DMS53 treated with DMSO at 0.1 percent for 48 hours (cell line): ENCODE measurements at regions not wholly inside any gene's neighbourhood (a gene's known extent, or its start where the extent isn't known, plus 50 kb on each side); places are given as distances from the start of the nearest gene placed in this dataset.

ENCODE experiments used
- DNase-seq: peaks from one replicate; lab custom pipeline; 2025; ENCODE audit not compliant: unreplicated experiment; lab: John Stamatoyannopoulos, UW

DNA sequence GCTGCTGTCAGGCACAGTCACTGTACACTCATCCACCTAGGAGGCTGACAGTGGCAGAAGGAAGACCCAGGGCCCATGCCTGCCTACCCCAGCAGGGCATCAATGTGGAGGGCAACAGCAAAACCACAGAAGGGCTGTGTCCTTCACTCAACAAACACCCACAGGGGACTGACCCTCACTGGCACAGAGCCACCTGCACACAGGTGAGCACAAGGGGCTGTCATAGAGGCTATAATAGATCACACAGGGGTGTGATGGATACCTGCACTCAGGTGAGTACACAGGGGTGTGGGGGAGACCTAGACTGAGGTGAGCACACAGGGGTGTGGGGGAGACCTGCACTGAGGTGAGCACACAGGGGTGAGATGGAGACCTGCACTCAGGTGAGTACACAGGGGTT, 132.8 kb upstream of the TCERG1L start:
- DNase-seq = no peak

GRCh38 chr10:131444862-131445461, 133.4 kb upstream of the TCERG1L start:
- DNase-seq = no peak

GRCh38 chr10:131445623-131446022, 134.1 kb upstream of the TCERG1L start:
- no peak for DNase-seq

DNA sequence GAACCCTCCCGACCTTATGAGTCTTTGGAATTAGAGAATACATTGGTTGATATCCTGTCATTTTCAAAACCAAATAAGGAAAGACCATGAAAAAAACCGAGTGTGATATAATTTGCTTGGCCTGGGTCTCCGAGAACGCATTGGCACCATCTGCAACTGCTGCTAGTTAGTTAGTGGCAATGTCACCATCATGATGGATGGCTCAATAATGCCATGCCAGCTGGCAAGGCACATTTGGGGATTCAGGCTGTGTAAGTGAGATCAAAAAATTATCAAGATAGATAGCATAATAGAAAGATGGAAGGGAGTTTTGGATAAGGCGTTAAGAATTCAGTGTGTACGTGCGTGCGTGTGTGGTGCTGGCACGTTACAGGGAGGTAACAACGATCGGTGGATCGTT, 134.7 kb upstream of the TCERG1L start:
- no peak for DNase-seq

DNA sequence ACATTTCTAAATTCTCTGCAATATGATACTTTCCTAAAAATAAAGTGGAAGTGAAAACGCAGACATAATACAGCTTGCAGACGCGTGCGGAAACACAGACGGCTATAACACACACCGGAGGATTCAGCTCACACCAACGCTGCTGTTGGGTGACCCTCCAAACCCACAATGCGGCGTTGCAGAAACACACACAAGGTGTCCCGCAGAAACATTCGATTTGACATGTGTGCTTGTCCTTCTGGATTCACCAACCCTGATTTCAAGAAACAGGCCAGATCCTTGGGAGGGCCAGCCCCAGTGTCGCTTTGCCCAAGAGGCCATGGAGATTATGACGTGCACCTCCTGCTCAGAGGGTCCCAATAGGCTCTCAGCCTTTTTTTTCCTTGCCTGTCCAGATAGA, 136.7 kb upstream of the TCERG1L start:
- DNase-seq = no peak

GRCh38 chr10:131448883-131449282, 137.4 kb upstream of the TCERG1L start:
- no peak for DNase-seq

DNA sequence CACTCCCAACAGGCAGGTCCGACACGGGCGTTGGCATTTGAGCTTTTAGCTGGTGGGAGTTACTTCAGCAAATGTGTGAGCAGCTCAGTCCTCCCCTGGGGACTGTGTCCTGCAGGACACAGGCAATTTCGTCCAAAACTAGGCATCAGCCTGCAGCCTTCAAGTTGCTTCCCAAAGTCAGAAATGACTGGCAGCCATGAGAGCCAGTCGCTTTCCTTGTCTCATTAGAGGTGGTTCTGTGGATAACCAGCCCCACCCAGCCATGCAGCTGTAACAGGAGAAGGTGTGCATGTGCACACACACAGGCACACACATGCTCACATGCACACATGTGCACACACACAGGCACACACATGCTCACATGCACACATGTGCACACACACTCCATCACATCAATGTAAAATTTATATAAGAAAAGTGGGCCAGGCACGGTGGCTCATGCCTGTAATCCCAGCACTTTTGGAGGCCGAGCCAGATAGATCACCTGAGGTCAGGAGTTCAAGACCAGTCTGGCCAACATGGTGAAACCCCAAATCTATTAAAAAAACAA, 138.8 kb upstream of the TCERG1L start:
- DNase-seq = no peak

DNA sequence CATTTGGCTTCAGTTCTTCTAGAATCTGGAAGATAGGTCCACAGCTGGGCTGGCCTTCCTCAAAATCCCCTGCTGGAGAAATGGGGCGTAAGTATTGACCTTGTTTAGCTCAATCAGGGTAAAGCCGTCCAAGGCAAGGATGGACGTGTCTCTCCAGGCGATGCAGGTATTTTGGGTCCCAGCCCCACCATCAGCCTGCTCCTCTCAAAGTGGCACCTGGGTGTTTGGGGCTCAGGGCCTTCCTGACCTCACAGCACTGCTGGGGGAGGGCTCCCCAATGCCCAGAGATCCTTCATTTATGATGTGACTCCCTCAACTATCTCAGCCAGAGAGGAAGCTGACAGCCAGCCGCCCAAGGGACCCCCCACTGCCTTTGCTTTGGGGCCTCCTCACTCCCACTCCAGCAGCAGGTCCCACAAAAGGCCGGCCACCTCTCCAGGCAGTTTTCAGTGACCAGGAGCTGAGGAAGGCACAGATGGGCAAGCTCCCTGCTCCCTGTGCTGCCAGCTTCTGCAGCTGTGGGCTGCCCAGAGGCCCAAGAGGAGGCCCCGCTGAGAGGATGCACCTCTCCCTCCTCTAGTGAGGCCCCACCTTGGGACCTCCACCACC, 140.0 kb upstream of the TCERG1L start:
- DNase-seq = no peak

- DNase-seq = no peak
Measured at GRCh38 chr10:131452926-131453720, 141.6 kb upstream of the TCERG1L start.

DNA sequence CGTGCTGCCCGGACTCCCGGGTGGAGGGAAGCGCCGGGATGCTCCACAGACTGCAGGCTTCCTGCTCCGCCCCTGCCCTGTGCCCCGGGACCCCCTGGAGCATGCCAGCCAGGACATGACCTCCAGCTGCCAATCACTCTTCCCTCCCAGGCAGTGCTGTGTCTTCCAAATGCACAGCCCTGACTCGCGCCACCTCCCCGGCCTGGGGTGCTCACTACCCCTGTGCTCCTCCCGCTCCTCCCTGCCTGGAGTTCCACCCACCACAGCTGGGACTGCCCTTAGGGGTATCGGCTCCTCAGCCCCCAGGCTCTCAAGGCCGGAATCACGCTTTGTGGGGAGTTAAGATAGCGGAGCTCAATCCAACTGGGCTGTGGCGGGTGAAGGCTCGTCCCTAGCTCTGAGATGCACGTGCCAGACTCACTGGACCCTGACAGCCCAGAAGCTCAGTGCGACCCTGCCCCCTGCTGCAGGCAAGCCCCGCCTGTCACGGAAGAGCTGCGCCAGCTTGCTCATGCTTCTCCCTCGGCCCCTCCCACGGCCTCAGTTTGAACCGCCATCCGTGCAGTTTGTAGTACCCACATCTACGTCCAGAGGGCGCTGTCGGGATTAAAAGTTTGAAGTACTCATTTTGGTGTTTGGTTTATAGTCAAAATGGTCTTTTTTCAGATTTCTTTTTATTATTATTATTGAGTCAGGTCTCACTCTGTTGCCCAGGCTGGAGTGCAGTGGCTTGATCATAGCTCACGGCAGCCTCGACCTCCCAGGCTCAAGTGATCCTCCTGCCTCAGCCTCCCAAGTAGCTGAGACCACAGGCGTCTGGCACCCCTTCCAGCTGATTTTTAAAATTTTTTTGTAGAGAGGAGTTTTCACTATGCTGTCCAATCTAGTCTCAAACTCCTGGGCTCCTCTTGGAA, 142.5 kb upstream of the TCERG1L start:
- DNase-seq = no peak

DNA sequence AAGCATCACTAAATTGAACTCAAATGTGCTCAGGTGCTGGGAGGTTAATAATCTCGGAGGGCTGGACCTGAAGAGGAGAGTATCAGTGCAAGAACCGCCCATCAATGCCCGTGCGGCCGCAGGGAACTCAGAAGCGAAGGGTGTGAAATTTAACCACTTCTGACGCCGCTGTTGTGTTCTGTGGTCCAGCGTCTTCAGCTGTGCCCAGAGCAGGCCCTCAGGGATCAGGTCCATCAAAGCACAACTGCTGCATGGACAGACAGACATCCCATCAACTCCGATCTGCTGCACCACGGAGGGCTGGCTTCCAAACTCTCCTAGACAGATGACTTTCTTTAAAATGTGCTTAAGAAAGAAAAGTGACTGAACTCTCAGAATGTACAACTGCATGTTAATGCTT, 144.9 kb upstream of the TCERG1L start:
- no peak for DNase-seq

- DNase-seq = no peak
Measured at GRCh38 chr10:131461093-131461492, 149.6 kb upstream of the TCERG1L start.

DNA sequence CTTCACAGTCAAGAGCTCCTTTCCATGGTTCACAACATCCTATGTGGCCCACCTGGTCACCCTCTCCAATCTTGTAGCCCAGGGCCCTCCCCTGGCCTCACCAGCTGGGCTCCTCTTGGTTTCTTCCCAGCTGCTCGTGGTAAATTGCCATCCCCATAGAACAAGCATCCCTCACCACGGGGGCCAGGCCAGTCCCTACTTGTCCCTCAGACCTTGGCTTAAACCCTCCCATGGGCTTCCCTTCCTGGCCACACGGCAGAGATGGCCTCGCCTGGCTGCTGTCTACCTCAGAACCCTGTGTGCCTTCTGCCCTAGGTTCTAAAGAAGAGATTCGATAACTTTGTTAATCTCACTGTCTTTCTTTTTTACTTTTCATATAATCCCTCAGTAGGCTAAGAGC, 153.3 kb upstream of the TCERG1L start:
- no peak for DNase-seq

DNA sequence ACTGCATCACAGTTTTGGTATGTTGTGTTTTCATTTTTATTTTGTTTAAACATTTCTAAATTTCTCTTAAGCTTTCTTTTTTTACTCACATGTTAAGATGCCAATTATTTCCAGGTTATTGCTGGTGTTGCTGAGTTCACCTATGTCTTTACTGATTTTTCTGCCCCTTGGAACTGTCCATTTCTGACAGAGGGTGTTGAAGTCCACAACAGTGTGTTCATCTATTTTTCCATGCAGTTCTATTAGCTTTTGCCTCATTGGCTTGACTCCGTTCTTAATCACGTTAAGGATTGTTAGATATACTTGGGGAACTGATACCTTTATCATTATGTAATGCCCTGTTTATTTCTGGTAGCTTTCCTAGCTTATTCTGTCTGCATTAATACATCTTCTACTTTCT, 158.0 kb upstream of the TCERG1L start:
- no peak for DNase-seq

DNA sequence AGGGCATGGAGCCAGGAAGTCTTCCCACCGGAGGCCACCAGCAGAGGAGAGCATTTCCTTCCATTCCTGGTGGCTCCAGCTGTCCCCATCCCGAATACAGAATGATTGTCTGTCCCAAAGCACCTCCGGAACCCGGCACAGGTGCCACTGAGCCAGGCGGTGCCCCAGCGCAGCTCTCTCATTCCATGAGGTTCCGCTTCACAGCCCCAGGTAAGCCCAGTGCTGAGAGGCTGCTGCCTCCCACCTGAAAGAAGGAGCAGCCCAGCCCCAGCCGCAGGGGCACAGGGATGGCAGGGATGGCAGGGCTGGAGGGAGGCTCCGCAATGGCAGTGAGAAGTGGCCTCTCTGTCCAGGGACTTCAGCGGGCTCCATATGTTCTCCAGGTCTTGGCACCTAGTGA, 162.1 kb upstream of the TCERG1L start:
- DNase-seq = no peak

- no peak for DNase-seq
Measured at GRCh38 chr10:131474416-131474815, 162.9 kb upstream of the TCERG1L start.

DNA sequence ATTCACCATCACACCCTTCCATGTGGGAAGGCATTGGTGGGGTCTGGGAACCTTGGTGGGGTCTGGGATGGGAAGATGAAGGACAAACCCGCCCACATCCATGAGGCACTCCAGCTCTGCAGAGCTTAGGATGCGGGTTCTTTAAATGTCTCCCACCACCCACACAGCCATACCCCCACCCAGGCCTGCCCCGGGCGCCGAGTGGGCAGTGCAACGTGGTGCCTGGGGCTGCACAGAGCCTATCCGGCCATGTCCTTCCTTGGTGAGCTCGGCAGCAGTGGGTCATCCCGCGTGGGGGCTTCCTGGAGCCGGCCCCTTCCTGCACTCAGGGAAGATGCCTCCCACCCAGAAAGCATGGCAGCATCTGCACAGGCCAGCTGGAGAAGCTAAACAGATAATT, 163.5 kb upstream of the TCERG1L start:
- no peak for DNase-seq

- no peak for DNase-seq
Measured at GRCh38 chr10:131475803-131476202, 164.3 kb upstream of the TCERG1L start.

GRCh38 chr10:131477457-131478121, 166.1 kb upstream of the TCERG1L start:
- DNase-seq = no peak

- DNase-seq = no peak
Measured at GRCh38 chr10:131478377-131478989, 167.0 kb upstream of the TCERG1L start.
